ENCODE measurements at regions not wholly inside any gene's neighbourhood (a gene's known extent, or its start where the extent isn't known, plus 50 kb on each side); places are given as distances from the start of the nearest gene placed in this dataset.

- H3K27ac ChIP-seq = no peak overlapping the region
- H3K9me3 ChIP-seq = peaks cover 0 to 5% (median 1%) of the 10 kb centered on the region in 4 donors
- 83 to 89% methylated on average over 11 of the region's 11 CpGs for WGBS, 2 donors
- intact Hi-C loops (cut with DNase I) = no loop called here
- H3K4me1 ChIP-seq = peaks cover 0 to 11% (median 0%) of the 10 kb centered on the region in 4 donors
- H3K27me3 ChIP-seq = no peaks in the 10 kb centered on the region
- no peak for TF ChIP-seq POLR2A (IDR thresholded peaks at IDR 0.05)
- no peak for TF ChIP-seq POLR2AphosphoS5 (IDR thresholded peaks at IDR 0.05)
- TF ChIP-seq EP300 (IDR thresholded peaks at IDR 0.05) = no peak
- TF ChIP-seq CTCF (IDR thresholded peaks at IDR 0.05) = no peak
- DNase-seq = peak; percentile 57
- no peak overlapping the region for H3K4me3 ChIP-seq
- no peaks in the 10 kb centered on the region for H3K36me3 ChIP-seq
Measured at GRCh38 chr6:102389994-102390393, 996.5 kb downstream of the GRIK2 start.

- H3K9me3 ChIP-seq = no peaks in the 10 kb centered on the region
- WGBS, 2 donors = 72 to 78% methylated on average over 2 of the region's 2 CpGs
- peaks cover 0 to 11% (median 0%) of the 10 kb centered on the region in 4 donors for H3K4me1 ChIP-seq
- H3K27ac ChIP-seq = no peak overlapping the region
- H3K36me3 ChIP-seq = no peaks in the 10 kb centered on the region
- intact Hi-C loops (cut with DNase I) = no loop called here
- no peaks in the 10 kb centered on the region for H3K27me3 ChIP-seq
- no peak overlapping the region for H3K4me3 ChIP-seq
- DNase-seq = no peak
- TF ChIP-seq EP300 (IDR thresholded peaks at IDR 0.05) (no peak), CTCF (IDR thresholded peaks at IDR 0.05) (no peak), POLR2A (IDR thresholded peaks at IDR 0.05) (no peak)
Measured at GRCh38 chr6:102387326-102388033, 994.0 kb downstream of the GRIK2 start.

- no peak overlapping the region for H3K4me3 ChIP-seq
- DNase-seq = no peak
- H3K27ac ChIP-seq = no peak overlapping the region
- H3K4me1 ChIP-seq = no peaks in the 10 kb centered on the region
- no peaks in the 10 kb centered on the region for H3K27me3 ChIP-seq
- intact Hi-C loops (cut with DNase I) = no loop called here
- no peak for TF ChIP-seq POLR2A (IDR thresholded peaks at IDR 0.05)
- TF ChIP-seq POLR2AphosphoS5 (IDR thresholded peaks at IDR 0.05) = no peak
- no peak for TF ChIP-seq CTCF (IDR thresholded peaks at IDR 0.05)
- TF ChIP-seq EP300 (IDR thresholded peaks at IDR 0.05) = no peak
- no peaks in the 10 kb centered on the region for H3K9me3 ChIP-seq
- no peaks in the 10 kb centered on the region for H3K36me3 ChIP-seq
Measured at GRCh38 chr6:102381203-102381602, 987.7 kb downstream of the GRIK2 start.

GRCh38 chr6:102356170-102356569 is 962.7 kb downstream of the GRIK2 start:
- no peak for DNase-seq
- Histone ChIP-seq H3K4me1 (no peaks in the 10 kb centered on the region), H3K27ac (no peak overlapping the region), H3K4me3 (no peak overlapping the region), H3K9me3 (no peaks in the 10 kb centered on the region), H3K27me3 (no peaks in the 10 kb centered on the region), H3K36me3 (no peaks in the 10 kb centered on the region)
- intact Hi-C loops (cut with DNase I) = no loop called here
- 76 to 80% methylated on average over 8 of the region's 8 CpGs for WGBS, 2 donors
- TF ChIP-seq POLR2A (IDR thresholded peaks at IDR 0.05) = no peak
- TF ChIP-seq EP300 (IDR thresholded peaks at IDR 0.05) = no peak
- no peak for TF ChIP-seq POLR2AphosphoS5 (IDR thresholded peaks at IDR 0.05)
- TF ChIP-seq CTCF (IDR thresholded peaks at IDR 0.05) = no peak

GRCh38 chr6:102355578-102355977 is 962.1 kb downstream of the GRIK2 start:
- Histone ChIP-seq H3K4me1 (no peaks in the 10 kb centered on the region), H3K27me3 (no peaks in the 10 kb centered on the region), H3K27ac (no peak overlapping the region), H3K9me3 (no peaks in the 10 kb centered on the region), H3K36me3 (no peaks in the 10 kb centered on the region), H3K4me3 (no peak overlapping the region)
- 86 to 88% methylated on average over 1 of the region's 1 CpG for WGBS, 2 donors
- TF ChIP-seq POLR2AphosphoS5 (IDR thresholded peaks at IDR 0.05) = no peak
- no peak for TF ChIP-seq EP300 (IDR thresholded peaks at IDR 0.05)
- no peak for TF ChIP-seq POLR2A (IDR thresholded peaks at IDR 0.05)
- TF ChIP-seq CTCF (IDR thresholded peaks at IDR 0.05) = no peak
- intact Hi-C loops (cut with DNase I) = no loop called here
- DNase-seq = no peak
